Breast epithelium (tissue), 3 donors: ENCODE measurements at regions not wholly inside any gene's neighbourhood (a gene's known extent, or its start where the extent isn't known, plus 50 kb on each side); places are given as distances from the start of the nearest gene placed in this dataset.

Experiments
- POLR2A ChIP-seq: fragments of 450-650 bp; IDR thresholded peaks from one replicate; pipeline ENCODE4 v1.6.1; 2016; ENCODE audit warnings: antibody characterized with exemption, mild to moderate bottlenecking, moderate library complexity
- POLR2AphosphoS5 ChIP-seq, 3 donors: sonication (generic); formaldehyde crosslinking; IDR thresholded peaks; one replicate each; pipeline ENCODE4 v1.6.1; 2017; ENCODE audit warnings: antibody characterized with exemption in 3 of 3
- TF ChIP-seq, protein P1 (sequence below), 3 donors: fragments of 450-650 bp; IDR thresholded peaks; one replicate each; pipeline ENCODE4 v1.5.1; 2016 to 2017; ENCODE audit warnings: antibody characterized with exemption in 3 of 3, mild to moderate bottlenecking in 3 of 3, moderate library complexity in 3 of 3

DNA sequence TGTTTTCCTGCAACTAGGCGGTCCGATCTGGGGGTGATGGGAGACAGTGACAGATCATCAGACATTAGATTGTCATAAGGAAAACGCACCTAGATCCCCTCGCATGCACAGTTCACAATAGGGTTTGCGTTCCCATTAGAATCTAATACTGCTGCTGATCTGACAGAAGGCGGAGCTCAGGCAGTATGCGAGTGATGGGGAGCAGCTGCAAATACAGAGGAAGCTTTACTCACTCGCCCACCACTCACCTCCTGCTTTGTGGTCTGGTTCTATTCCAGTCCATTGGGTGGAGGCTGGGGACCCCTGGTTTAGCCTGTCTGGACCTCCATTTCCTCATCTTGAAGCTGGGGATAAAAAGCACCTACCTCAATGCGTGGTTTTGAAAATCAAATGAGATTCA lies 437.5 kb upstream of the PROK2 start:
- TF ChIP-seq, protein P1, sequence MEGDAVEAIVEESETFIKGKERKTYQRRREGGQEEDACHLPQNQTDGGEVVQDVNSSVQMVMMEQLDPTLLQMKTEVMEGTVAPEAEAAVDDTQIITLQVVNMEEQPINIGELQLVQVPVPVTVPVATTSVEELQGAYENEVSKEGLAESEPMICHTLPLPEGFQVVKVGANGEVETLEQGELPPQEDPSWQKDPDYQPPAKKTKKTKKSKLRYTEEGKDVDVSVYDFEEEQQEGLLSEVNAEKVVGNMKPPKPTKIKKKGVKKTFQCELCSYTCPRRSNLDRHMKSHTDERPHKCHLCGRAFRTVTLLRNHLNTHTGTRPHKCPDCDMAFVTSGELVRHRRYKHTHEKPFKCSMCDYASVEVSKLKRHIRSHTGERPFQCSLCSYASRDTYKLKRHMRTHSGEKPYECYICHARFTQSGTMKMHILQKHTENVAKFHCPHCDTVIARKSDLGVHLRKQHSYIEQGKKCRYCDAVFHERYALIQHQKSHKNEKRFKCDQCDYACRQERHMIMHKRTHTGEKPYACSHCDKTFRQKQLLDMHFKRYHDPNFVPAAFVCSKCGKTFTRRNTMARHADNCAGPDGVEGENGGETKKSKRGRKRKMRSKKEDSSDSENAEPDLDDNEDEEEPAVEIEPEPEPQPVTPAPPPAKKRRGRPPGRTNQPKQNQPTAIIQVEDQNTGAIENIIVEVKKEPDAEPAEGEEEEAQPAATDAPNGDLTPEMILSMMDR (IDR thresholded peaks at IDR 0.05) = no peak
- no peak for TF ChIP-seq POLR2A
- TF ChIP-seq POLR2AphosphoS5 (IDR thresholded peaks at IDR 0.05) = no peak
